T-cell (primary cell): ENCODE measurements at regions not wholly inside any gene's neighbourhood (a gene's known extent, or its start where the extent isn't known, plus 50 kb on each side); places are given as distances from the start of the nearest gene placed in this dataset.
A peak's percentile ranks its signal among the peaks of the same experiment; 100 is the strongest.

Experiments used
- ATAC-seq, 4 experiments: fragments of 200-7000 bp in 3 of 4; fragments of 150-1000 bp in 1 of 4; cut with Tn5 transposase; replicated peaks in 1 of 4; 1 replicate in 3 of 4; 2 replicates in 1 of 4; pipeline ENCODE4 v1.10.0; 2021; ENCODE audit warnings: moderate library complexity in 3 of 4, mild to moderate bottlenecking in 2 of 4, moderate number of reproducible peaks in 1 of 4
- CTCF ChIA-PET, 2 donors: fragments of 300-600 bp; sonication (Branson Sonifier 250); formaldehyde crosslinking; loops; one replicate each; lab custom pipeline; 2022; ENCODE audit warnings: antibody characterized with exemption in 2 of 2; lab: Charles Lee
- POLR2A ChIA-PET, 2 donors: fragments of 300-600 bp; sonication (Branson Sonifier 250); formaldehyde crosslinking; loops; one replicate each; lab custom pipeline; 2022; ENCODE audit warnings: antibody characterized with exemption in 2 of 2; lab: Charles Lee
- DNase-seq, 35 experiments: peaks; one replicate each; pipeline versions ENCODE4 v3.0.0 to v3.0.0-alpha.2; 2013 to 2023
- H3K27ac ChIP-seq: one replicate; pipeline ENCODE4 v1.5.1; 2013; ENCODE audit warnings: low read length
- H3K27me3 ChIP-seq, 2 experiments: replicated peaks in 1 of 2; 1 replicate in 1 of 2; 2 replicates in 1 of 2; pipeline versions ENCODE4 v1.6.1 to v1.7.0; 2013; ENCODE audit warnings: low read length in 1 of 2, mixed read lengths in 1 of 2; ENCODE audit not compliant: control insufficient read depth in 2 of 2, insufficient read depth in 2 of 2; ENCODE audit errors: extremely low read depth in 1 of 2
- H3K36me3 ChIP-seq, 2 donors: 1 replicate in 1 of 2; 2 replicates in 1 of 2; pipeline versions ENCODE4 v1.6.1 to v1.7.0; 2013; ENCODE audit warnings: low read length in 1 of 2; ENCODE audit not compliant: control insufficient read depth in 2 of 2, insufficient read depth in 1 of 2; ENCODE audit errors: extremely low read depth in 1 of 2
- H3K4me1 ChIP-seq, 2 experiments: 1 replicate in 1 of 2; 2 replicates in 1 of 2; pipeline versions ENCODE4 v1.6.1 to v1.7.0; 2013; ENCODE audit warnings: low read length in 2 of 2, mixed read lengths in 1 of 2; ENCODE audit not compliant: insufficient read depth in 2 of 2, control insufficient read depth in 1 of 2; ENCODE audit errors: extremely low read depth in 1 of 2
- H3K4me3 ChIP-seq, 2 donors: 1 replicate in 1 of 2; 2 replicates in 1 of 2; pipeline versions ENCODE4 v1.5.1 to v1.7.0; 2013; ENCODE audit warnings: mild to moderate bottlenecking in 2 of 2, low read length in 1 of 2, moderate library complexity in 1 of 2; ENCODE audit not compliant: control insufficient read depth in 1 of 2; ENCODE audit errors: extremely low read depth in 1 of 2
- H3K9me3 ChIP-seq: 2 replicates; pipeline ENCODE4 v1.7.0; 2013
- H3K27ac Mint-ChIP-seq, 2 donors: one replicate each; pipeline ENCODE4 v1.8.0; 2020 to 2021; ENCODE audit warnings: mild to moderate bottlenecking in 2 of 2, mixed read lengths in 2 of 2
- H3K27me3 Mint-ChIP-seq, 2 donors: one replicate each; pipeline ENCODE4 v1.8.0; 2021 to 2022; ENCODE audit warnings: mixed read lengths in 2 of 2
- H3K36me3 Mint-ChIP-seq: one replicate; pipeline ENCODE4 v1.8.0; 2021; ENCODE audit warnings: mixed read lengths
- H3K4me1 Mint-ChIP-seq, 3 donors: one replicate each; pipeline ENCODE4 v1.8.0; 2020 to 2022; ENCODE audit warnings: mixed read lengths in 3 of 3, mild to moderate bottlenecking in 1 of 3
- H3K4me3 Mint-ChIP-seq, 3 donors: one replicate each; pipeline ENCODE4 v1.8.0; 2020 to 2022; ENCODE audit warnings: mild to moderate bottlenecking in 3 of 3, mixed read lengths in 3 of 3, moderate library complexity in 3 of 3
- H3K9me3 Mint-ChIP-seq, 3 donors: one replicate each; pipeline ENCODE4 v1.8.0; 2020 to 2022; ENCODE audit warnings: mixed read lengths in 3 of 3
- WGBS: methylation state at CpG from one replicate; pipeline ENCODE4 v1.1.5; 2013; ENCODE audit warnings: missing lambda C conversion rate; ENCODE audit not compliant: insufficient coverage; 5-methylcytosine and 5-hydroxymethylcytosine counted together

GRCh38 chr20:22716821-22717351 lies 132.5 kb upstream of the FOXA2 start:
- ChIA-PET POLR2A (no interaction called here), CTCF (no interaction called here)
- Histone ChIP-seq H3K4me3 (no peak overlapping the region), H3K4me1 (no peaks in the 10 kb centered on the region), H3K27ac (no peak overlapping the region), H3K9me3 (no peaks in the 10 kb centered on the region), H3K36me3 (no peaks in the 10 kb centered on the region), H3K27me3 (no peaks in the 10 kb centered on the region)
- ATAC-seq (no peak), DNase-seq (peak in 1 of 35 experiments; percentile 6)
- H3K4me1 Mint-ChIP-seq = no peaks in the 10 kb centered on the region
- peaks cover 2 to 4% of the 10 kb centered on the region in 2 donors for H3K27me3 Mint-ChIP-seq
- peaks cover 0 to 9% (median 5%) of the 10 kb centered on the region in 3 donors for H3K9me3 Mint-ChIP-seq
- no peaks in the 10 kb centered on the region for H3K36me3 Mint-ChIP-seq
- 0% methylated on average over 4 of the region's 5 CpGs for WGBS
- no peak overlapping the region for H3K4me3 Mint-ChIP-seq
- H3K27ac Mint-ChIP-seq = no peak overlapping the region

GRCh38 chr20:22717466-22717865 lies 133.1 kb upstream of the FOXA2 start:
- Histone ChIP-seq H3K27me3 (no peaks in the 10 kb centered on the region), H3K4me1 (no peaks in the 10 kb centered on the region), H3K27ac (no peak overlapping the region), H3K9me3 (no peaks in the 10 kb centered on the region), H3K36me3 (no peaks in the 10 kb centered on the region), H3K4me3 (no peak overlapping the region)
- Mint-ChIP-seq H3K27ac (no peak overlapping the region), H3K4me1 (no peaks in the 10 kb centered on the region), H3K27me3 (peaks cover 2 to 4% of the 10 kb centered on the region in 2 donors), H3K9me3 (peaks cover 0 to 9% (median 5%) of the 10 kb centered on the region in 3 donors), H3K36me3 (no peaks in the 10 kb centered on the region), H3K4me3 (no peak overlapping the region)
- DNase-seq (no peak), ATAC-seq (no peak)
- CTCF ChIA-PET = interaction anchor here in 1 of 2 donors (0.5 kb wide), 1 partner anchor 25 kb away, joined by 3 read pairs; no protein-coding TSS in a partner anchor
- POLR2A ChIA-PET = interaction anchor here in 1 of 2 donors (0.6 kb wide), 1 partner anchor 716 kb away, joined by 3 read pairs; no protein-coding TSS in a partner anchor
- WGBS = 62% methylated on average over 3 of the region's 4 CpGs

GRCh38 chr20:22719167-22719591 lies 134.8 kb upstream of the FOXA2 start:
- no peak for ATAC-seq
- Histone ChIP-seq H3K4me3 (no peak overlapping the region), H3K4me1 (no peaks in the 10 kb centered on the region), H3K27ac (no peak overlapping the region), H3K27me3 (peaks cover 0 to 3% of the 10 kb centered on the region in 2 experiments), H3K36me3 (no peaks in the 10 kb centered on the region), H3K9me3 (no peaks in the 10 kb centered on the region)
- Mint-ChIP-seq H3K4me3 (no peak overlapping the region), H3K27ac (no peak overlapping the region), H3K27me3 (peaks cover 2 to 4% of the 10 kb centered on the region in 2 donors), H3K9me3 (peaks cover 0 to under 1% (median 0%) of the 10 kb centered on the region in 3 donors), H3K4me1 (no peaks in the 10 kb centered on the region), H3K36me3 (no peaks in the 10 kb centered on the region)
- 43% methylated on average over 6 of the region's 7 CpGs for WGBS
- DNase-seq = no peak
- POLR2A ChIA-PET = no interaction called here
- CTCF ChIA-PET = no interaction called here

- Histone ChIP-seq H3K27me3 (peaks cover 0 to 3% of the 10 kb centered on the region in 2 experiments), H3K4me3 (no peak overlapping the region), H3K36me3 (no peaks in the 10 kb centered on the region), H3K4me1 (no peaks in the 10 kb centered on the region), H3K9me3 (no peaks in the 10 kb centered on the region), H3K27ac (no peak overlapping the region)
- Mint-ChIP-seq H3K4me1 (no peaks in the 10 kb centered on the region), H3K27me3 (peaks cover 2 to 4% of the 10 kb centered on the region in 2 donors), H3K36me3 (no peaks in the 10 kb centered on the region), H3K9me3 (no peaks in the 10 kb centered on the region), H3K27ac (no peak overlapping the region), H3K4me3 (no peak overlapping the region)
- ChIA-PET CTCF (no interaction called here), POLR2A (no interaction called here)
- no CpG with 5 or more reads among the region's 2 CpGs for WGBS
- DNase-seq (no peak), ATAC-seq (no peak)
Measured at GRCh38 chr20:22720206-22720605, 135.8 kb upstream of the FOXA2 start.

GRCh38 chr20:22722811-22723210 lies 138.4 kb upstream of the FOXA2 start:
- Histone ChIP-seq H3K27ac (no peak overlapping the region), H3K4me1 (no peaks in the 10 kb centered on the region), H3K9me3 (no peaks in the 10 kb centered on the region), H3K36me3 (no peaks in the 10 kb centered on the region), H3K4me3 (no peak overlapping the region), H3K27me3 (peaks cover 0 to 3% of the 10 kb centered on the region in 2 experiments)
- H3K27ac Mint-ChIP-seq = no peak overlapping the region
- ChIA-PET CTCF (no interaction called here), POLR2A (no interaction called here)
- peaks cover 0 to 2% of the 10 kb centered on the region in 2 donors for H3K27me3 Mint-ChIP-seq
- no peak for DNase-seq
- no peaks in the 10 kb centered on the region for H3K4me1 Mint-ChIP-seq
- no peaks in the 10 kb centered on the region for H3K36me3 Mint-ChIP-seq
- peak in 1 of 4 experiments; percentile 15 for ATAC-seq
- 80% methylated on average over 1 of the region's 1 CpG for WGBS
- H3K4me3 Mint-ChIP-seq = no peak overlapping the region
- H3K9me3 Mint-ChIP-seq = no peaks in the 10 kb centered on the region

GRCh38 chr20:22723659-22724058 lies 139.3 kb upstream of the FOXA2 start:
- ChIA-PET POLR2A (no interaction called here), CTCF (interaction anchor here in 1 of 2 donors (0.6 kb wide), 1 partner anchor 45 kb away, joined by 3 read pairs; no protein-coding TSS in a partner anchor)

More at GRCh38 chr20:22723659-22724058, 139.3 kb upstream of the FOXA2 start:
- ATAC-seq (no peak), DNase-seq (no peak)
- Mint-ChIP-seq H3K4me1 (no peaks in the 10 kb centered on the region), H3K9me3 (no peaks in the 10 kb centered on the region), H3K4me3 (no peak overlapping the region), H3K27ac (no peak overlapping the region), H3K36me3 (no peaks in the 10 kb centered on the region), H3K27me3 (peaks cover 0 to 2% of the 10 kb centered on the region in 2 donors)
- peaks cover 0 to 6% of the 10 kb centered on the region in 2 experiments for H3K27me3 ChIP-seq
- no peak overlapping the region for H3K27ac ChIP-seq
- no peaks in the 10 kb centered on the region for H3K4me1 ChIP-seq
- WGBS = no CpG with 5 or more reads among the region's 2 CpGs
- H3K4me3 ChIP-seq = no peak overlapping the region
- no peaks in the 10 kb centered on the region for H3K9me3 ChIP-seq
- H3K36me3 ChIP-seq = no peaks in the 10 kb centered on the region
